Peyer's patch (tissue), 4 donors: ENCODE measurements at regions not wholly inside any gene's neighbourhood (a gene's known extent, or its start where the extent isn't known, plus 50 kb on each side); places are given as distances from the start of the nearest gene placed in this dataset.
"Not testable (repeated sequence)": the region's sequence is repeated elsewhere in the genome, so short reads cannot be mapped to it uniquely, and the experiment has no call there.

Experiments
- POLR2A ChIP-seq, 2 donors: fragments of 450-650 bp; IDR thresholded peaks; one replicate each; pipeline ENCODE4 v1.5.1; 2017; ENCODE audit warnings: antibody characterized with exemption in 2 of 2, mild to moderate bottlenecking in 2 of 2, moderate library complexity in 2 of 2
- TF ChIP-seq, protein P1 (sequence below), 6 experiments: fragments of 450-650 bp in 4 of 6; fragments of 200-600 bp in 2 of 6; sonication (generic) in 1 of 6; IDR thresholded peaks; one replicate each; pipeline ENCODE4 v1.5.1; 2017 to 2019; ENCODE audit warnings: antibody characterized with exemption in 6 of 6, mild to moderate bottlenecking in 3 of 6, moderate library complexity in 1 of 6

DNA sequence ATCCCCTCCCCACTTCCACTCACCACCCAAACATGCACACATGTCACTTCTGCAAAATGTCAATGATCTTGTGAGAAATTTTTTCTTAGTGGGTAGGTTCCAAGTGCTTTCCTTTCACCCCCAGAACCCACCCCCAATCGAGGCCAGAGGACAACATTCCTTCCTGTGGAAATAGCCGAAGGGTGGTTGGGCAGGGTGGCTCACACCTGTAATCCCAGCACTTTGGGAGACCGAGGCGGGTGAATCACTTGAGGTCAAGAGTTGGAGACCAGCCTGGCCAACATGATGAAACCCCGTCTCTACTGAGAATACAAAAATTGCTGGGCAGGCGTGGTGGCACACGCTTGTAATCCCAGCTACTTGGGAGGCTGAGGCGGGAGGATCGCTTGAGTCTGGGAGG lies 208.7 kb downstream of the RAB11FIP4 start:
- not testable (repeated sequence) for TF ChIP-seq POLR2A (IDR thresholded peaks at IDR 0.05)
- TF ChIP-seq, protein P1, sequence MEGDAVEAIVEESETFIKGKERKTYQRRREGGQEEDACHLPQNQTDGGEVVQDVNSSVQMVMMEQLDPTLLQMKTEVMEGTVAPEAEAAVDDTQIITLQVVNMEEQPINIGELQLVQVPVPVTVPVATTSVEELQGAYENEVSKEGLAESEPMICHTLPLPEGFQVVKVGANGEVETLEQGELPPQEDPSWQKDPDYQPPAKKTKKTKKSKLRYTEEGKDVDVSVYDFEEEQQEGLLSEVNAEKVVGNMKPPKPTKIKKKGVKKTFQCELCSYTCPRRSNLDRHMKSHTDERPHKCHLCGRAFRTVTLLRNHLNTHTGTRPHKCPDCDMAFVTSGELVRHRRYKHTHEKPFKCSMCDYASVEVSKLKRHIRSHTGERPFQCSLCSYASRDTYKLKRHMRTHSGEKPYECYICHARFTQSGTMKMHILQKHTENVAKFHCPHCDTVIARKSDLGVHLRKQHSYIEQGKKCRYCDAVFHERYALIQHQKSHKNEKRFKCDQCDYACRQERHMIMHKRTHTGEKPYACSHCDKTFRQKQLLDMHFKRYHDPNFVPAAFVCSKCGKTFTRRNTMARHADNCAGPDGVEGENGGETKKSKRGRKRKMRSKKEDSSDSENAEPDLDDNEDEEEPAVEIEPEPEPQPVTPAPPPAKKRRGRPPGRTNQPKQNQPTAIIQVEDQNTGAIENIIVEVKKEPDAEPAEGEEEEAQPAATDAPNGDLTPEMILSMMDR (IDR thresholded peaks at IDR 0.05): not testable (repeated sequence)
